IMR-90 (cell line): ENCODE measurements at regions not wholly inside any gene's neighbourhood (a gene's known extent, or its start where the extent isn't known, plus 50 kb on each side); places are given as distances from the start of the nearest gene placed in this dataset.

Experiments used
- ATAC-seq: fragments of 200-7000 bp; cut with Tn5 transposase; 2 replicates; pipeline ENCODE4 v1.9.1; 2020; ENCODE audit warnings: low read depth, mild to moderate bottlenecking, moderate library complexity
- BruUV-seq: library from RNA; stranded (reverse); fragments of 400-500 nt; replicated peaks from 2 replicates; lab custom pipeline; 2021; lab: Mats Ljungman, UMichigan
- CTCF ChIA-PET: fragments of 300-600 bp; formaldehyde crosslinking; extraction: SDS; loops from one replicate; lab custom pipeline; 2021; ENCODE audit warnings: antibody characterized with exemption; lab: Yijun Ruan, JAX
- POLR2A ChIA-PET: fragments of 300-600 bp; sonication (Branson Sonifier 250); formaldehyde crosslinking; loops from one replicate; lab custom pipeline; 2022; ENCODE audit warnings: antibody characterized with exemption; ENCODE audit not compliant: unreplicated experiment; lab: Charles Lee
- DNase-seq: peaks from one replicate; pipeline ENCODE4 v3.0.0; 2013
- H2AFZ ChIP-seq: replicated peaks from 2 replicates; pipeline ENCODE3; 2013; ENCODE audit warnings: low read length, mild to moderate bottlenecking; ENCODE audit not compliant: poor library complexity
- H2AK5ac ChIP-seq: 2 replicates; pipeline ENCODE4 v1.6.1; 2013; ENCODE audit warnings: low read depth, low read length, inconsistent platforms
- H2AK9ac ChIP-seq: replicated peaks from 2 replicates; pipeline ENCODE3; 2013; ENCODE audit warnings: mild to moderate bottlenecking, low read depth, low read length, moderate library complexity; ENCODE audit not compliant: poor library complexity
- H2BK120ac ChIP-seq: 2 replicates; pipeline ENCODE4 v1.6.1; 2013; ENCODE audit warnings: low read depth, low read length, inconsistent platforms
- H2BK15ac ChIP-seq: 3 replicates; pipeline ENCODE4 v1.6.1; 2013; ENCODE audit warnings: low read depth, low read length, inconsistent platforms
- H2BK20ac ChIP-seq: 2 replicates; pipeline ENCODE4 v1.6.1; 2013; ENCODE audit warnings: low read depth, mild to moderate bottlenecking, inconsistent platforms, low read length, moderate library complexity
- H2BK5ac ChIP-seq: 2 replicates; pipeline ENCODE4 v1.6.1; 2013; ENCODE audit warnings: mild to moderate bottlenecking, low read depth, low read length, inconsistent platforms; ENCODE audit not compliant: poor library complexity, severe bottlenecking
- H3K14ac ChIP-seq: replicated peaks from 2 replicates; pipeline ENCODE4 v1.6.1; 2013; ENCODE audit warnings: low read depth, low read length, inconsistent platforms
- H3K18ac ChIP-seq: 2 replicates; pipeline ENCODE4 v1.6.1; 2013; ENCODE audit warnings: low read depth, low read length, control low read depth
- H3K23ac ChIP-seq: 2 replicates; pipeline ENCODE4 v1.6.1; 2013; ENCODE audit warnings: low read depth, low read length, inconsistent platforms
- H3K27ac ChIP-seq: 2 replicates; pipeline ENCODE4 v1.5.1; 2013; ENCODE audit warnings: mild to moderate bottlenecking, control low read depth, low read length; ENCODE audit not compliant: insufficient read depth
- H3K27me3 ChIP-seq: 2 replicates; pipeline ENCODE4 v1.6.1; 2013; ENCODE audit warnings: low read length; ENCODE audit not compliant: control insufficient read depth, insufficient read depth
- H3K36me3 ChIP-seq: 2 replicates; pipeline ENCODE4 v1.6.1; 2013; ENCODE audit warnings: low read length, mixed read lengths; ENCODE audit not compliant: control insufficient read depth, insufficient read depth
- H3K4ac ChIP-seq: 2 replicates; pipeline ENCODE4 v1.6.1; 2013; ENCODE audit warnings: low read depth, low read length, inconsistent platforms
- H3K4me1 ChIP-seq: 2 replicates; pipeline ENCODE4 v1.6.1; 2013; ENCODE audit warnings: low read length, mixed read lengths; ENCODE audit not compliant: control insufficient read depth, insufficient read depth
- H3K4me2 ChIP-seq: 2 replicates; pipeline ENCODE4 v1.6.1; 2013; ENCODE audit warnings: low read depth, mild to moderate bottlenecking, control low read depth, low read length, moderate library complexity
- H3K4me3 ChIP-seq: 2 replicates; pipeline ENCODE4 v1.5.1; 2013; ENCODE audit warnings: low read depth, mild to moderate bottlenecking, control low read depth, low read length, moderate library complexity; ENCODE audit not compliant: insufficient read depth
- H3K56ac ChIP-seq: 2 replicates; pipeline ENCODE4 v1.6.1; 2013; ENCODE audit warnings: low read length, inconsistent platforms; ENCODE audit not compliant: insufficient read depth; ENCODE audit errors: extremely low read depth
- H3K79me1 ChIP-seq, 2 experiments: 2 replicates each; pipeline ENCODE4 v1.6.1; 2013; ENCODE audit warnings: low read length in 2 of 2, inconsistent platforms in 1 of 2, low read depth in 1 of 2
- H3K9ac ChIP-seq: 2 replicates; pipeline ENCODE4 v1.6.1; 2013; ENCODE audit warnings: low read depth, low read length, control low read depth
- H3K9me1 ChIP-seq: 2 replicates; pipeline ENCODE4 v1.6.1; 2013; ENCODE audit warnings: low read length, inconsistent platforms; ENCODE audit not compliant: insufficient read depth
- H3K9me3 ChIP-seq: 2 replicates; pipeline ENCODE4 v1.6.1; 2013; ENCODE audit warnings: low read length; ENCODE audit not compliant: control insufficient read depth, insufficient read depth
- H4K20me1 ChIP-seq: 2 replicates; pipeline ENCODE4 v1.6.1; 2013; ENCODE audit warnings: low read length, inconsistent platforms; ENCODE audit not compliant: insufficient read depth
- H4K5ac ChIP-seq: 2 replicates; pipeline ENCODE4 v1.6.1; 2013; ENCODE audit warnings: mild to moderate bottlenecking, low read depth, low read length, control low read depth
- H4K8ac ChIP-seq, 2 experiments: 2 replicates each; pipeline ENCODE4 v1.6.1; 2013; ENCODE audit warnings: low read depth in 2 of 2, low read length in 2 of 2, control low read depth in 1 of 2, inconsistent platforms in 1 of 2
- H4K91ac ChIP-seq: 2 replicates; pipeline ENCODE4 v1.6.1; 2013; ENCODE audit warnings: low read depth, low read length, inconsistent platforms; ENCODE audit not compliant: insufficient read depth
- CEBPB ChIP-seq: IDR thresholded peaks from 2 replicates; pipeline ENCODE4 v1.6.1; 2012; ENCODE audit warnings: low read depth, low read length, improper control_type of control experiment
- NFE2L2 ChIP-seq: fragments of 150-350 bp; IDR thresholded peaks from 2 replicates; pipeline ENCODE4 v1.6.1; 2016; ENCODE audit warnings: low read depth, mild to moderate bottlenecking, low read length
- RFX5 ChIP-seq: IDR thresholded peaks from 2 replicates; pipeline ENCODE4 v1.8.0; 2012; ENCODE audit warnings: low read depth, mild to moderate bottlenecking, low read length, moderate library complexity
- WGBS, 2 experiments: methylation state at CpG; one replicate each; pipeline versions ENCODE4 v1.1.5 to v1.1.7; 2013; ENCODE audit warnings: missing lambda C conversion rate in 2 of 2; ENCODE audit not compliant: insufficient read length in 1 of 2; ENCODE audit errors: extremely low coverage in 2 of 2; 5-methylcytosine and 5-hydroxymethylcytosine counted together
- dilution Hi-C: fragments of 300-500 bp; cut with HindIII; formaldehyde crosslinking; loops from one replicate; pipeline ENCODE4 v1.14.3; 2018; ENCODE audit warnings: low sequenced_read_pairs; ENCODE audit not compliant: unreplicated experiment
- in situ Hi-C: fragments of 300-500 bp; cut with MboI; formaldehyde crosslinking; loops from 3 replicates; pipeline ENCODE4 v1.14.3; 2019; ENCODE audit warnings: low sequenced_read_pairs, inconsistent platforms, mixed read lengths
- intact Hi-C: fragments of 100-400 bp; cut with micrococcal nuclease; formaldehyde crosslinking; loops from 2 replicates; pipeline ENCODE4 v1.10.0; 2022

GRCh38 chr16:54783980-54784379, 146.7 kb upstream of the IRX5 start:
- Histone ChIP-seq H3K18ac (no peak overlapping the region), H2AFZ (no peak overlapping the region), H3K56ac (no peak overlapping the region), H3K9ac (no peak overlapping the region), H2AK9ac (no peak overlapping the region), H3K4me1 (no peaks in the 10 kb centered on the region), H3K14ac (no peak overlapping the region), H2BK20ac (no peak overlapping the region), H3K4me3 (no peak overlapping the region), H3K4ac (no peak overlapping the region), H2BK15ac (no peak overlapping the region), H2AK5ac (no peak overlapping the region), H3K23ac (no peak overlapping the region), H3K79me1 (no peaks in the 10 kb centered on the region), H4K91ac (no peak overlapping the region), H2BK120ac (no peak overlapping the region), H4K5ac (no peak overlapping the region), H2BK5ac (no peak overlapping the region), H3K27me3 (no peaks in the 10 kb centered on the region), H3K9me1 (no peaks in the 10 kb centered on the region), H4K8ac (no peak overlapping the region), H3K9me3 (no peaks in the 10 kb centered on the region), H3K27ac (no peak overlapping the region), H3K36me3 (no peaks in the 10 kb centered on the region), H4K20me1 (no peaks in the 10 kb centered on the region), H3K4me2 (no peak overlapping the region)
- in situ Hi-C loops: no loop called here
- intact Hi-C loops: no loop called here
- dilution Hi-C loops: no loop called here
- ChIA-PET CTCF (no interaction called here), POLR2A (no interaction called here)
- no TSS peak for BruUV-seq
- DNase-seq: no peak
- ATAC-seq: no peak
- 0 out of 2 replicates have a peak, but pooled peaks have one; percentile 7 for TF ChIP-seq CEBPB
- TF ChIP-seq RFX5: no peak
- no peak for TF ChIP-seq NFE2L2
- no CpG with 5 or more reads among the region's 2 CpGs for WGBS, 2 experiments
